ENCODE measurements at regions not wholly inside any gene's neighbourhood (a gene's known extent, or its start where the extent isn't known, plus 50 kb on each side); places are given as distances from the start of the nearest gene placed in this dataset.

DNA sequence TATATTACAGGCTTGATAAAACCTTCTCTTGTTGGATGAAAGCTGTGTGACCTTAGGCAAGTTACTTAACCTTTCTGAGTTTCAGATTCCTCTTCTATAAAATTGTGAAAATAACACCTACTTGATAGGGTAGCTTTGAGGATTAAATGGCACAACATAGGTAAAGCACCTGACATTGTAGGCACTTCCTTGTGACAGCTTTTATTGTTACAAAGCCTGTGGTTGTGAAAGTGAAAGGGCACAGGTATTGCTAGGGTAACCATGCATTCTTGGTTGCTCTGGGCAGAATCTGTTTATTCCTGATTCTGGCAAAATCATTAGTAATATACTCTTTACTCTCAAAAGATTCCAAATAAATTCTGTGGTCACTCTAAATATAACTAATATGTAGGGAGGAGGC lies 493.4 kb downstream of the OLFM4 start:
- Histone ChIP-seq H3K9me3 (no peaks in the 10 kb centered on the region), H3K27ac (no peak overlapping the region), H3K4me3 (no peak overlapping the region), H3K4me1 (no peaks in the 10 kb centered on the region), H3K36me3 (no peaks in the 10 kb centered on the region), H3K27me3 (no peaks in the 10 kb centered on the region)
- intact Hi-C loops (cut with DNase I; ENCODE audit: low total_unique reads): no loop called here
- TF ChIP-seq POLR2AphosphoS5 (IDR thresholded peaks at IDR 0.05): no peak
- DNase-seq: no peak

GRCh38 chr13:53537586-53537985 lies 509.0 kb downstream of the OLFM4 start:
- Histone ChIP-seq H3K27ac (no peak overlapping the region), H3K9me3 (peaks cover 0 to 9% (median 0%) of the 10 kb centered on the region in 4 donors), H3K27me3 (no peaks in the 10 kb centered on the region), H3K4me1 (no peaks in the 10 kb centered on the region), H3K4me3 (no peak overlapping the region), H3K36me3 (no peaks in the 10 kb centered on the region)
- WGBS, 5 donors: 50 to 76% (median 62%) methylated on average over 1 of the region's 1 CpG
- intact Hi-C loops (cut with DNase I; ENCODE audit: low total_unique reads): no loop called here
- DNase-seq: no peak
- TF ChIP-seq POLR2A (IDR thresholded peaks at IDR 0.05): no peak
- no peak for TF ChIP-seq POLR2AphosphoS5 (IDR thresholded peaks at IDR 0.05)
- TF ChIP-seq, protein P1, sequence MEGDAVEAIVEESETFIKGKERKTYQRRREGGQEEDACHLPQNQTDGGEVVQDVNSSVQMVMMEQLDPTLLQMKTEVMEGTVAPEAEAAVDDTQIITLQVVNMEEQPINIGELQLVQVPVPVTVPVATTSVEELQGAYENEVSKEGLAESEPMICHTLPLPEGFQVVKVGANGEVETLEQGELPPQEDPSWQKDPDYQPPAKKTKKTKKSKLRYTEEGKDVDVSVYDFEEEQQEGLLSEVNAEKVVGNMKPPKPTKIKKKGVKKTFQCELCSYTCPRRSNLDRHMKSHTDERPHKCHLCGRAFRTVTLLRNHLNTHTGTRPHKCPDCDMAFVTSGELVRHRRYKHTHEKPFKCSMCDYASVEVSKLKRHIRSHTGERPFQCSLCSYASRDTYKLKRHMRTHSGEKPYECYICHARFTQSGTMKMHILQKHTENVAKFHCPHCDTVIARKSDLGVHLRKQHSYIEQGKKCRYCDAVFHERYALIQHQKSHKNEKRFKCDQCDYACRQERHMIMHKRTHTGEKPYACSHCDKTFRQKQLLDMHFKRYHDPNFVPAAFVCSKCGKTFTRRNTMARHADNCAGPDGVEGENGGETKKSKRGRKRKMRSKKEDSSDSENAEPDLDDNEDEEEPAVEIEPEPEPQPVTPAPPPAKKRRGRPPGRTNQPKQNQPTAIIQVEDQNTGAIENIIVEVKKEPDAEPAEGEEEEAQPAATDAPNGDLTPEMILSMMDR (IDR thresholded peaks at IDR 0.05): no peak
- TF ChIP-seq EP300 (IDR thresholded peaks at IDR 0.05): no peak

DNA sequence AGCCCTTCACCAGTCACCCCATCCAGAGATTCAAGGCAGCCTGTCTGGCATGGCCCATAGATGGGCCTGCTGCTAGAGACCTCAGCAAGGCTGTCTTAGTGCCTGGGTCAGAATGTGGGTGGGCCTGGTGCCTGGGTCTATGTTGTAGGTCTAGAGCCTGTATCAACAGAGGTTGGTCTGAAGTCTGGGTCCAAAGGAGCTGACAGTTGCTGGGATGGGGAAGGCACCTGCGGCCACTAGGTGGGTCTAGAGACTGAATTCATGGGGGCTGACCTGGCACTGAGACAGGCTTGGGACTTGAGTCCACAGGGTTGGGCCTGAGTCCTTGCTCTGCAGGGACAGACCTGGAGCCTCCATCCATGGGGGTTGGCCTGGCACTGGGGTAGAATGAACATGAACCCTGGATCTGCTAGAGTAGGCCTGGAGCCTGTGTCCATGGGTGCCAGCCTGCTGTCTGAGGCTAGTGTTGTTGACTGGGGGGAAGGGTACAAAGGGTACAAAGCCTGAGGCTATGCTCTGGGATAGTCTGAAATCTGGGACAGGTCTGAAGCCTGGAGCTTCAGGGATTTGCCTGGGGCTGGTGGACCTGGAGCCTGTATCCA lies 516.8 kb downstream of the OLFM4 start:
- Histone ChIP-seq H3K27me3 (no peaks in the 10 kb centered on the region), H3K4me1 (no peaks in the 10 kb centered on the region), H3K9me3 (peaks cover 0 to 9% (median 4%) of the 10 kb centered on the region in 4 donors), H3K36me3 (no peaks in the 10 kb centered on the region), H3K27ac (no peak overlapping the region), H3K4me3 (no peak overlapping the region)
- DNase-seq: no peak
- WGBS, 5 donors: 90 to 100% (median 94%) methylated on average over 1 of the region's 1 CpG
- TF ChIP-seq, protein P1 (IDR thresholded peaks at IDR 0.05): no peak
- TF ChIP-seq POLR2AphosphoS5 (IDR thresholded peaks at IDR 0.05) (no peak), POLR2A (IDR thresholded peaks at IDR 0.05) (no peak), EP300 (IDR thresholded peaks at IDR 0.05) (no peak)
- intact Hi-C loops (cut with DNase I; ENCODE audit: low total_unique reads): no loop called here

DNA sequence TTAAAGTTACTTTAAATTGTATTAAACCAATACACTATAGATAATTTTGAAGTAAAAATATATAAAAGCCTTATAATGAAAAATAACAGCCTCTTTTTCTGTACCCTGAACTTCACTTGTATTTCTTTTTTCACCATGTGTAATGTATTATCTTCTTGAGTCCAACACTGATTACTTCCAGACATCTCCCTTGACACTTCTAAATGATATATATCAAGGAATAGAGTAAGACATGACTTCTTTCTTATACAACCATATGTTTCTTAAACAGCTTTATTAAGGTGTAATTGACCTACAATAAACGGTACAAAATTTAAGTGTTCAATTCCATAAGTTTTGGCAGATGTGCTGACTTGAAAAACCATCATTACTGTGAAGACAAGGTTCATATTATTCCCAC lies 531.9 kb downstream of the OLFM4 start:
- DNase-seq: no peak
- H3K4me3 ChIP-seq: no peak overlapping the region
- WGBS, 5 donors: 63 to 85% (median 78%) methylated on average over 1 of the region's 1 CpG
- no peaks in the 10 kb centered on the region for H3K4me1 ChIP-seq
- H3K27me3 ChIP-seq: no peaks in the 10 kb centered on the region
- TF ChIP-seq POLR2A (IDR thresholded peaks at IDR 0.05) (no peak), EP300 (IDR thresholded peaks at IDR 0.05) (no peak), POLR2AphosphoS5 (IDR thresholded peaks at IDR 0.05) (no peak)
- TF ChIP-seq, protein P1 (IDR thresholded peaks at IDR 0.05): no peak
- intact Hi-C loops (cut with DNase I; ENCODE audit: low total_unique reads): no loop called here
- H3K36me3 ChIP-seq: no peaks in the 10 kb centered on the region
- peaks cover 0 to 8% (median 2%) of the 10 kb centered on the region in 4 donors for H3K9me3 ChIP-seq
- no peak overlapping the region for H3K27ac ChIP-seq

GRCh38 chr13:53562419-53562818 lies 533.8 kb downstream of the OLFM4 start:
- Histone ChIP-seq H3K36me3 (no peaks in the 10 kb centered on the region), H3K27me3 (no peaks in the 10 kb centered on the region), H3K27ac (no peak overlapping the region), H3K9me3 (peaks cover 0 to 8% (median 2%) of the 10 kb centered on the region in 4 donors), H3K4me3 (no peak overlapping the region), H3K4me1 (no peaks in the 10 kb centered on the region)
- no peak for DNase-seq
- WGBS, 5 donors: 64 to 72% (median 69%) methylated on average over 2 of the region's 2 CpGs
- TF ChIP-seq EP300 (IDR thresholded peaks at IDR 0.05): no peak
- intact Hi-C loops (cut with DNase I; ENCODE audit: low total_unique reads): no loop called here
